Esophagus squamous epithelium (tissue), 5 donors: ENCODE measurements at regions not wholly inside any gene's neighbourhood (a gene's known extent, or its start where the extent isn't known, plus 50 kb on each side); places are given as distances from the start of the nearest gene placed in this dataset.

Experiments used
- DNase-seq: peaks from one replicate; lab custom pipeline; 2025; lab: John Stamatoyannopoulos, UW
- H3K27ac ChIP-seq, 4 donors: fragments of 200-600 bp; sonication (generic); one replicate each; pipeline ENCODE4 v1.5.1; 2016 to 2019; ENCODE audit warnings: mild to moderate bottlenecking in 1 of 4
- H3K27me3 ChIP-seq, 4 donors: fragments of 200-600 bp; sonication (generic); 1 replicate in 3 of 4; 2 replicates in 1 of 4; pipeline versions ENCODE4 v1.5.1 to v1.6.0; 2017 to 2021; ENCODE audit warnings: antibody characterized with exemption in 1 of 4
- H3K36me3 ChIP-seq, 3 donors: fragments of 200-600 bp; sonication (generic); one replicate each; pipeline ENCODE4 v1.5.1; 2016 to 2019
- H3K4me1 ChIP-seq, 3 donors: fragments of 200-600 bp; sonication (generic); one replicate each; pipeline ENCODE4 v1.5.1; 2017 to 2019
- H3K4me3 ChIP-seq, 4 donors: fragments of 200-600 bp; sonication (generic); 1 replicate in 3 of 4; 2 replicates in 1 of 4; pipeline ENCODE4 v1.5.1; 2016 to 2019; ENCODE audit warnings: mild to moderate bottlenecking in 2 of 4, moderate library complexity in 1 of 4
- H3K9me3 ChIP-seq, 3 donors: fragments of 200-600 bp; sonication (generic); one replicate each; pipeline ENCODE4 v1.5.1; 2016 to 2019
- POLR2A ChIP-seq, 4 donors: fragments of 450-650 bp; IDR thresholded peaks; one replicate each; pipeline ENCODE4 v1.6.1; 2017; ENCODE audit warnings: antibody characterized with exemption in 4 of 4, mild to moderate bottlenecking in 4 of 4, moderate library complexity in 3 of 4
- WGBS, 2 donors: methylation state at CpG; one replicate each; pipeline ENCODE4 v1.1.5; 2018; 5-methylcytosine and 5-hydroxymethylcytosine counted together
- intact Hi-C: fragments of 100-400 bp; cut with DNase I; formaldehyde crosslinking; loops from one replicate; pipeline ENCODE4 v1.15.0; 2022
- TF ChIP-seq, protein P1 (sequence below), 6 experiments: fragments of 450-650 bp in 4 of 6; fragments of 200-600 bp in 2 of 6; sonication (generic) in 2 of 6; IDR thresholded peaks; one replicate each; pipeline ENCODE4 v1.5.1; 2016 to 2019; ENCODE audit warnings: antibody characterized with exemption in 6 of 6, mild to moderate bottlenecking in 4 of 6, moderate library complexity in 4 of 6
- donor health status: DM: yes; HTN: yes; CAD: no.

DNA sequence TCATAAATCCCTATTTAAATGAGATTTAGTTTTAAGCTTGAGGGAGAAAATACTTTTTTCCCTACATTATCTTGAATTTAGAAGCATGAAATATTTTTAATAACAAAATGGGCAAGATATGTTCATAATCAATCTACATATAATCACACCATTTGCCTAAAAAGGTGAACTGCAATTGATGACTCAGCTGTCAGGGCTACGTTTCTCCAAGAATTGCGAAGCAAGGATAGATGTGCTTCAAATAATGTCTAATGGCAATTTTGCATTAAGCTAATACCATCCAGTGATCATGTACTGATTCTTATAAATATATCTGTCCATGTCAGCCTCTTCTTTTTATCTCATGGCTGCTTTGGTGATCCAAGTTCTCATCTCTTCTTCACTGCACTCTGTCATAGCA lies 404.4 kb downstream of the MAN2A1 start:
- no peak for TF ChIP-seq POLR2A (IDR thresholded peaks at IDR 0.05)
- TF ChIP-seq, protein P1, sequence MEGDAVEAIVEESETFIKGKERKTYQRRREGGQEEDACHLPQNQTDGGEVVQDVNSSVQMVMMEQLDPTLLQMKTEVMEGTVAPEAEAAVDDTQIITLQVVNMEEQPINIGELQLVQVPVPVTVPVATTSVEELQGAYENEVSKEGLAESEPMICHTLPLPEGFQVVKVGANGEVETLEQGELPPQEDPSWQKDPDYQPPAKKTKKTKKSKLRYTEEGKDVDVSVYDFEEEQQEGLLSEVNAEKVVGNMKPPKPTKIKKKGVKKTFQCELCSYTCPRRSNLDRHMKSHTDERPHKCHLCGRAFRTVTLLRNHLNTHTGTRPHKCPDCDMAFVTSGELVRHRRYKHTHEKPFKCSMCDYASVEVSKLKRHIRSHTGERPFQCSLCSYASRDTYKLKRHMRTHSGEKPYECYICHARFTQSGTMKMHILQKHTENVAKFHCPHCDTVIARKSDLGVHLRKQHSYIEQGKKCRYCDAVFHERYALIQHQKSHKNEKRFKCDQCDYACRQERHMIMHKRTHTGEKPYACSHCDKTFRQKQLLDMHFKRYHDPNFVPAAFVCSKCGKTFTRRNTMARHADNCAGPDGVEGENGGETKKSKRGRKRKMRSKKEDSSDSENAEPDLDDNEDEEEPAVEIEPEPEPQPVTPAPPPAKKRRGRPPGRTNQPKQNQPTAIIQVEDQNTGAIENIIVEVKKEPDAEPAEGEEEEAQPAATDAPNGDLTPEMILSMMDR (IDR thresholded peaks at IDR 0.05): no peak
- Histone ChIP-seq H3K9me3 (no peaks in the 10 kb centered on the region), H3K36me3 (no peaks in the 10 kb centered on the region), H3K4me1 (peaks cover 0 to 1% (median 0%) of the 10 kb centered on the region in 3 donors), H3K4me3 (no peak overlapping the region), H3K27ac (no peak overlapping the region), H3K27me3 (no peaks in the 10 kb centered on the region)
- intact Hi-C loops: no loop called here
- no peak for DNase-seq
- WGBS, 2 donors: 82 to 85% methylated on average over 2 of the region's 2 CpGs

DNA sequence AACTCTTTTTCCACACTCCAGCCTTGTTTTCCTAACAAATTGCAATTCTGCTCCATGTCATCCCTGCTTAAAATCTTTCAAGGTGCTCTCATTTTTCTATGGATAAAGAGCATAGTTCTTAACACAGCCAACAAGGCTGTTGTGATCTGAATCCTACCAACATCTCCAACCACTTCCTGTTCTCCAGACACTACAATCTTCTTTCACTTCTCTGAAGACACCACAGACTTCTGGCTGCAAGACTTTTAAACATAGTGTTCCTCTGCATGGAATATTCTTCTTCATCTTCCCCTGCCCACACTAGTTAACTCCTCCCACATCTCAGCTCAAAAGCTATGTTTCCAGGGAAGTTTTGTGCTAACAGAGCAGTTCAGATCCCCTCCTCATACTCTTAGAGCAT lies 404.8 kb downstream of the MAN2A1 start:
- no peak for DNase-seq
- H3K27me3 ChIP-seq: no peaks in the 10 kb centered on the region
- intact Hi-C loops: no loop called here

DNA sequence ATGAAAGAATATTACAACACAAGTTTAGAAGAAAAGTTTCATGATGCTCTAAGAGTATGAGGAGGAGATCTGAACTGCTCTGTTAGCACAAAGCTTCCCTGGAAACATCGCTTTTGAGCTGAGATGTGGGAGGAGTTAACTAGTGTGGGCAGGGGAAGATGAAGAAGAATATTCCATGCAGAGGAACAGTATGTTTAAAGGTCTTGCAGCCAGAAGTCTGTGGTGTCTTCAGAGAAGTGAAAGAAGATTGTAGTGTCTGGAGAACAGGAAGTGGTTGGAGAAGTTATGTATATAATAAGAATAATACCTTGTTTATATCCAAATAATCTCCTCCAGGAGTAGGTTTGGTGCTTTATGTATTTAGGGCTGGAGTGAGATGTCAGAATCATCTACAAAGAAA lies 406.7 kb downstream of the MAN2A1 start:
- no peaks in the 10 kb centered on the region for H3K36me3 ChIP-seq
- DNase-seq: no peak
- no peak overlapping the region for H3K27ac ChIP-seq
- intact Hi-C loops: no loop called here
- no peaks in the 10 kb centered on the region for H3K9me3 ChIP-seq
- no peaks in the 10 kb centered on the region for H3K4me1 ChIP-seq
- 57 to 59% methylated on average over 1 of the region's 1 CpG for WGBS, 2 donors
- no peaks in the 10 kb centered on the region for H3K27me3 ChIP-seq
- TF ChIP-seq, protein P1 (IDR thresholded peaks at IDR 0.05): no peak
- no peak for TF ChIP-seq POLR2A (IDR thresholded peaks at IDR 0.05)
- H3K4me3 ChIP-seq: no peak overlapping the region

More for the DNA sequence above, 404.8 kb downstream of the MAN2A1 start:
- Histone ChIP-seq H3K9me3 (no peaks in the 10 kb centered on the region), H3K4me3 (no peak overlapping the region), H3K27ac (no peak overlapping the region), H3K4me1 (no peaks in the 10 kb centered on the region), H3K36me3 (no peaks in the 10 kb centered on the region)
- TF ChIP-seq, protein P1 (IDR thresholded peaks at IDR 0.05): no peak
- no peak for TF ChIP-seq POLR2A (IDR thresholded peaks at IDR 0.05)

DNA sequence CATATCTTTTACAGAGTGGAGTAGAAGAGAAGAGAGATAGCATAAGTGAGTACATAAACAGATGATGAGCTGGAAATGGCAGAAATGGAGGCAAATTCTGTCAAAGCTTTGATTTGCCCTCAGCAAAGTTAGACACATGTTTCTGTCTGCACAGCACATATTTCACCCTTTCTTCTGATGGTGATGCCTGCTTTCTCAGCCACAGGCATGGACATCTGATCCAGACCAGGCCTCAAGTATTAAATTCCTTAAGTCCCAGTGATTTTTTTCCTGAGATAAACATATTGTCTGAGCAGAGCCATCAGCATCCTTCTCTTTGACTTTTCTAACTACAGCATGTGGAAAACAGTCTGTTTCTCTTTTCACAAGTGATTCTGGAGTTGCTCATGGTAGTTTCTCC lies 409.8 kb downstream of the MAN2A1 start:
- TF ChIP-seq, protein P1 (IDR thresholded peaks at IDR 0.05): no peak
- no peak for TF ChIP-seq POLR2A (IDR thresholded peaks at IDR 0.05)
- H3K27me3 ChIP-seq: no peaks in the 10 kb centered on the region
- intact Hi-C loops: no loop called here
- H3K4me1 ChIP-seq: no peaks in the 10 kb centered on the region
- DNase-seq: no peak
- no peak overlapping the region for H3K27ac ChIP-seq
- H3K4me3 ChIP-seq: no peak overlapping the region
- no peaks in the 10 kb centered on the region for H3K36me3 ChIP-seq
- no peaks in the 10 kb centered on the region for H3K9me3 ChIP-seq

DNA sequence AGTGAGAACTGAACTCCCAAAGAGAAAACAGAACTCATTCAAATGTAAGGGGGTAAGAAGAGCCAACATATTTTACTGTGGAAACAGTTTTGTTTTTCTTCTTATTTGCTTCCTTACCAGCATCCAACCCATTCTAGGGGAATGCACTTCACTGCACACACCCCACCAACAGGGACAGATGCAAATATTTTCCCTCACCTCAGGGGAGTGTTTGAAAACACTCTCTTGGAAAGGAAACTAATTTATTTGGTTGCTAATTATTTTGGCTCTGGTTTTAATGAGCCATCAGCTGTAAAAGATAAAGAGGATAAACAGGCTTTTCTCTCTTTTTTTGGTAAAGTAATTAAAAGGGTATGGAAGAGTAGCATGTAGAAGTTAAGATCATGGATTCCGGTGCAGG lies 413.4 kb downstream of the MAN2A1 start:
- TF ChIP-seq POLR2A (IDR thresholded peaks at IDR 0.05): no peak
- TF ChIP-seq, protein P1 (IDR thresholded peaks at IDR 0.05): no peak
- no peaks in the 10 kb centered on the region for H3K9me3 ChIP-seq
- DNase-seq: no peak
- no peak overlapping the region for H3K4me3 ChIP-seq
- intact Hi-C loops: no loop called here
- H3K36me3 ChIP-seq: no peaks in the 10 kb centered on the region
- peaks cover 0 to 8% (median 0%) of the 10 kb centered on the region in 3 donors for H3K4me1 ChIP-seq
- 88 to 97% methylated on average over 1 of the region's 1 CpG for WGBS, 2 donors
- H3K27me3 ChIP-seq: no peaks in the 10 kb centered on the region
- H3K27ac ChIP-seq: no peak overlapping the region
